ENCODE measurements at regions not wholly inside any gene's neighbourhood (a gene's known extent, or its start where the extent isn't known, plus 50 kb on each side); places are given as distances from the start of the nearest gene placed in this dataset.

DNA sequence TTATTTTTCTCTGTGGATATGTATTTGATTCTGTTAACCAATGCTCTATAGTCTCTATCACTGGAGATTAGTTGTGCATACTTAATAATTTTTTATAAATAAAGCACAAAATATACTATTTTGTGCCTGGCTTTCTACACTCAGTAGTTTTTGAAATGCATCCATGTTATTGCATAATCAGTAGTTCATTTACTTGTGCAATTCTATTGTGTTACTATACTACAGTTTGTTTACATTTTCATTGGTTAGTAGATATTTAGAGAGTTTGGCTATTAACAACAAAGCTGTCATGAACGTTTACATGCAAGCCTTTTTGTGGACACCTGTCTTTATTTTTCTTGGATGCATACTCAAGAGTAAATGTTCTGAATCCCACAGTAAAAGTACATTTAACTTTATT is 265.0 kb upstream of the FAT4 start (continued):
- TF ChIP-seq, protein P1, sequence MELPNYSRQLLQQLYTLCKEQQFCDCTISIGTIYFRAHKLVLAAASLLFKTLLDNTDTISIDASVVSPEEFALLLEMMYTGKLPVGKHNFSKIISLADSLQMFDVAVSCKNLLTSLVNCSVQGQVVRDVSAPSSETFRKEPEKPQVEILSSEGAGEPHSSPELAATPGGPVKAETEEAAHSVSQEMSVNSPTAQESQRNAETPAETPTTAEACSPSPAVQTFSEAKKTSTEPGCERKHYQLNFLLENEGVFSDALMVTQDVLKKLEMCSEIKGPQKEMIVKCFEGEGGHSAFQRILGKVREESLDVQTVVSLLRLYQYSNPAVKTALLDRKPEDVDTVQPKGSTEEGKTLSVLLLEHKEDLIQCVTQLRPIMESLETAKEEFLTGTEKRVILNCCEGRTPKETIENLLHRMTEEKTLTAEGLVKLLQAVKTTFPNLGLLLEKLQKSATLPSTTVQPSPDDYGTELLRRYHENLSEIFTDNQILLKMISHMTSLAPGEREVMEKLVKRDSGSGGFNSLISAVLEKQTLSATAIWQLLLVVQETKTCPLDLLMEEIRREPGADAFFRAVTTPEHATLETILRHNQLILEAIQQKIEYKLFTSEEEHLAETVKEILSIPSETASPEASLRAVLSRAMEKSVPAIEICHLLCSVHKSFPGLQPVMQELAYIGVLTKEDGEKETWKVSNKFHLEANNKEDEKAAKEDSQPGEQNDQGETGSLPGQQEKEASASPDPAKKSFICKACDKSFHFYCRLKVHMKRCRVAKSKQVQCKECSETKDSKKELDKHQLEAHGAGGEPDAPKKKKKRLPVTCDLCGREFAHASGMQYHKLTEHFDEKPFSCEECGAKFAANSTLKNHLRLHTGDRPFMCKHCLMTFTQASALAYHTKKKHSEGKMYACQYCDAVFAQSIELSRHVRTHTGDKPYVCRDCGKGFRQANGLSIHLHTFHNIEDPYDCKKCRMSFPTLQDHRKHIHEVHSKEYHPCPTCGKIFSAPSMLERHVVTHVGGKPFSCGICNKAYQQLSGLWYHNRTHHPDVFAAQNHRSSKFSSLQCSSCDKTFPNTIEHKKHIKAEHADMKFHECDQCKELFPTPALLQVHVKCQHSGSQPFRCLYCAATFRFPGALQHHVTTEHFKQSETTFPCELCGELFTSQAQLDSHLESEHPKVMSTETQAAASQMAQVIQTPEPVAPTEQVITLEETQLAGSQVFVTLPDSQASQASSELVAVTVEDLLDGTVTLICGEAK (IDR thresholded peaks at IDR 0.05; ENCODE audit: borderline replicate concordance), result no peak
- TF ChIP-seq, protein P2, sequence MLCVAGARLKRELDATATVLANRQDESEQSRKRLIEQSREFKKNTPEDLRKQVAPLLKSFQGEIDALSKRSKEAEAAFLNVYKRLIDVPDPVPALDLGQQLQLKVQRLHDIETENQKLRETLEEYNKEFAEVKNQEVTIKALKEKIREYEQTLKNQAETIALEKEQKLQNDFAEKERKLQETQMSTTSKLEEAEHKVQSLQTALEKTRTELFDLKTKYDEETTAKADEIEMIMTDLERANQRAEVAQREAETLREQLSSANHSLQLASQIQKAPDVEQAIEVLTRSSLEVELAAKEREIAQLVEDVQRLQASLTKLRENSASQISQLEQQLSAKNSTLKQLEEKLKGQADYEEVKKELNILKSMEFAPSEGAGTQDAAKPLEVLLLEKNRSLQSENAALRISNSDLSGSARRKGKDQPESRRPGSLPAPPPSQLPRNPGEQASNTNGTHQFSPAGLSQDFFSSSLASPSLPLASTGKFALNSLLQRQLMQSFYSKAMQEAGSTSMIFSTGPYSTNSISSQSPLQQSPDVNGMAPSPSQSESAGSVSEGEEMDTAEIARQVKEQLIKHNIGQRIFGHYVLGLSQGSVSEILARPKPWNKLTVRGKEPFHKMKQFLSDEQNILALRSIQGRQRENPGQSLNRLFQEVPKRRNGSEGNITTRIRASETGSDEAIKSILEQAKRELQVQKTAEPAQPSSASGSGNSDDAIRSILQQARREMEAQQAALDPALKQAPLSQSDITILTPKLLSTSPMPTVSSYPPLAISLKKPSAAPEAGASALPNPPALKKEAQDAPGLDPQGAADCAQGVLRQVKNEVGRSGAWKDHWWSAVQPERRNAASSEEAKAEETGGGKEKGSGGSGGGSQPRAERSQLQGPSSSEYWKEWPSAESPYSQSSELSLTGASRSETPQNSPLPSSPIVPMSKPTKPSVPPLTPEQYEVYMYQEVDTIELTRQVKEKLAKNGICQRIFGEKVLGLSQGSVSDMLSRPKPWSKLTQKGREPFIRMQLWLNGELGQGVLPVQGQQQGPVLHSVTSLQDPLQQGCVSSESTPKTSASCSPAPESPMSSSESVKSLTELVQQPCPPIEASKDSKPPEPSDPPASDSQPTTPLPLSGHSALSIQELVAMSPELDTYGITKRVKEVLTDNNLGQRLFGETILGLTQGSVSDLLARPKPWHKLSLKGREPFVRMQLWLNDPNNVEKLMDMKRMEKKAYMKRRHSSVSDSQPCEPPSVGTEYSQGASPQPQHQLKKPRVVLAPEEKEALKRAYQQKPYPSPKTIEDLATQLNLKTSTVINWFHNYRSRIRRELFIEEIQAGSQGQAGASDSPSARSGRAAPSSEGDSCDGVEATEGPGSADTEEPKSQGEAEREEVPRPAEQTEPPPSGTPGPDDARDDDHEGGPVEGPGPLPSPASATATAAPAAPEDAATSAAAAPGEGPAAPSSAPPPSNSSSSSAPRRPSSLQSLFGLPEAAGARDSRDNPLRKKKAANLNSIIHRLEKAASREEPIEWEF (IDR thresholded peaks at IDR 0.05; ENCODE audit: insufficient replicate concordance, low read depth, low read length), result no peak
- TF ChIP-seq NFYA (IDR thresholded peaks at IDR 0.05; ENCODE audit: borderline replicate concordance, low read depth, low read length) (no peak), GATAD2B (conservative IDR thresholded peaks at IDR 0.05; ENCODE audit: low read depth) (no peak)
- TF ChIP-seq, protein P3, sequence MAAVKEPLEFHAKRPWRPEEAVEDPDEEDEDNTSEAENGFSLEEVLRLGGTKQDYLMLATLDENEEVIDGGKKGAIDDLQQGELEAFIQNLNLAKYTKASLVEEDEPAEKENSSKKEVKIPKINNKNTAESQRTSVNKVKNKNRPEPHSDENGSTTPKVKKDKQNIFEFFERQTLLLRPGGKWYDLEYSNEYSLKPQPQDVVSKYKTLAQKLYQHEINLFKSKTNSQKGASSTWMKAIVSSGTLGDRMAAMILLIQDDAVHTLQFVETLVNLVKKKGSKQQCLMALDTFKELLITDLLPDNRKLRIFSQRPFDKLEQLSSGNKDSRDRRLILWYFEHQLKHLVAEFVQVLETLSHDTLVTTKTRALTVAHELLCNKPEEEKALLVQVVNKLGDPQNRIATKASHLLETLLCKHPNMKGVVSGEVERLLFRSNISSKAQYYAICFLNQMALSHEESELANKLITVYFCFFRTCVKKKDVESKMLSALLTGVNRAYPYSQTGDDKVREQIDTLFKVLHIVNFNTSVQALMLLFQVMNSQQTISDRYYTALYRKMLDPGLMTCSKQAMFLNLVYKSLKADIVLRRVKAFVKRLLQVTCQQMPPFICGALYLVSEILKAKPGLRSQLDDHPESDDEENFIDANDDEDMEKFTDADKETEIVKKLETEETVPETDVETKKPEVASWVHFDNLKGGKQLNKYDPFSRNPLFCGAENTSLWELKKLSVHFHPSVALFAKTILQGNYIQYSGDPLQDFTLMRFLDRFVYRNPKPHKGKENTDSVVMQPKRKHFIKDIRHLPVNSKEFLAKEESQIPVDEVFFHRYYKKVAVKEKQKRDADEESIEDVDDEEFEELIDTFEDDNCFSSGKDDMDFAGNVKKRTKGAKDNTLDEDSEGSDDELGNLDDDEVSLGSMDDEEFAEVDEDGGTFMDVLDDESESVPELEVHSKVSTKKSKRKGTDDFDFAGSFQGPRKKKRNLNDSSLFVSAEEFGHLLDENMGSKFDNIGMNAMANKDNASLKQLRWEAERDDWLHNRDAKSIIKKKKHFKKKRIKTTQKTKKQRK (IDR thresholded peaks at IDR 0.05; ENCODE audit: low read depth, low read length), result no peak

All from GM12878 (cell line).